ENCODE measurements at regions not wholly inside any gene's neighbourhood (a gene's known extent, or its start where the extent isn't known, plus 50 kb on each side); places are given as distances from the start of the nearest gene placed in this dataset.

GRCh38 chr2:16283071-16283850, 342.9 kb downstream of the MYCN start:
- H3K4me3 ChIP-seq (ENCODE audit: low read depth, low read length) = no peak overlapping the region
- TF ChIP-seq, protein P1, sequence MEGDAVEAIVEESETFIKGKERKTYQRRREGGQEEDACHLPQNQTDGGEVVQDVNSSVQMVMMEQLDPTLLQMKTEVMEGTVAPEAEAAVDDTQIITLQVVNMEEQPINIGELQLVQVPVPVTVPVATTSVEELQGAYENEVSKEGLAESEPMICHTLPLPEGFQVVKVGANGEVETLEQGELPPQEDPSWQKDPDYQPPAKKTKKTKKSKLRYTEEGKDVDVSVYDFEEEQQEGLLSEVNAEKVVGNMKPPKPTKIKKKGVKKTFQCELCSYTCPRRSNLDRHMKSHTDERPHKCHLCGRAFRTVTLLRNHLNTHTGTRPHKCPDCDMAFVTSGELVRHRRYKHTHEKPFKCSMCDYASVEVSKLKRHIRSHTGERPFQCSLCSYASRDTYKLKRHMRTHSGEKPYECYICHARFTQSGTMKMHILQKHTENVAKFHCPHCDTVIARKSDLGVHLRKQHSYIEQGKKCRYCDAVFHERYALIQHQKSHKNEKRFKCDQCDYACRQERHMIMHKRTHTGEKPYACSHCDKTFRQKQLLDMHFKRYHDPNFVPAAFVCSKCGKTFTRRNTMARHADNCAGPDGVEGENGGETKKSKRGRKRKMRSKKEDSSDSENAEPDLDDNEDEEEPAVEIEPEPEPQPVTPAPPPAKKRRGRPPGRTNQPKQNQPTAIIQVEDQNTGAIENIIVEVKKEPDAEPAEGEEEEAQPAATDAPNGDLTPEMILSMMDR (IDR thresholded peaks at IDR 0.05; ENCODE audit: low read depth, low read length) = no peak

DNA sequence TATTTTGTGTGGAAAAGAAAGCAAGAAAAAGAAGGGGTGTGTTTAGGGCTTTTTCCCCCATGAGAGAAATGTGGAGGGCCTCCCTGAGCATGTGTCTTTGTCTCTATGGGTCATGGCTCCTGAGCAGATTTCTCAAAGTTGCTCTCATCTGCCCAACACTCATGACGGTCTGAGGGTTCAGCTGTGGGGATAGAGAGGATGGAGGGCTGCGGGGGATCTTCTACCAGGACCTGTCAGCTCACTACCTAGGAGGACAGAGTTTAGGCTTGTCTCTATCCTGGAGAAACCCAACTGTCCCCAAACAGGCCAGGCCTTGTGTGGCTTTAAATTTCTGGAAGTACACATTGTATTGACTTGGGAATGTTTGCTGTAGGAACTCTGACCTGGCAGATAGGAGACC, 342.2 kb downstream of the MYCN start:
- no peak overlapping the region for H3K4me3 ChIP-seq (ENCODE audit: low read depth, low read length)
- TF ChIP-seq, protein P1 (IDR thresholded peaks at IDR 0.05; ENCODE audit: low read depth, low read length) = no peak

- TF ChIP-seq, protein P1 (IDR thresholded peaks at IDR 0.05; ENCODE audit: low read depth, low read length) = no peak
- no peak overlapping the region for H3K4me3 ChIP-seq (ENCODE audit: low read depth, low read length)
Observed at GRCh38 chr2:16281451-16282335, 341.3 kb downstream of the MYCN start.

GRCh38 chr2:16280081-16280480, 339.7 kb downstream of the MYCN start:
- TF ChIP-seq, protein P1 (IDR thresholded peaks at IDR 0.05; ENCODE audit: low read depth, low read length) = no peak
- H3K4me3 ChIP-seq (ENCODE audit: low read depth, low read length) = no peak overlapping the region

DNA sequence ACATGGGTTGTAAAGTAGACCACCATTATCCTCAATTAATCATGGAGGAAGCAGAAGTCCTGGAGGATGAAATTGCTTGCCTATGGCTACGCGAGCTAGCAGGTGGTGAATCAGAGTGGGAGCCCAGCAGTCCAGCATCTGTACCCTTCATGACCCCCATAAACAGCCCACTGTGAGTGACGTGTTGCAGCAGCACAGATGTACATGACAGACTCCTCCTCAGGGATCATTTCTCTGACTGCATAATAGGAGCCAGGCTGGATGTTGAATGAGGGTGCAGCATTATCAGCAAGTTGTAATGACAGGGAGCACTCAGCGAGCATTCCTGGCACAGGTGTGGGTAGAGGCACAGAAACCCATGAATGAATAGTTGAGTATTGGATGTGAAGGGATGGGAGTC, 339.3 kb downstream of the MYCN start:
- TF ChIP-seq, protein P1 (IDR thresholded peaks at IDR 0.05; ENCODE audit: low read depth, low read length) = no peak
- no peak overlapping the region for H3K4me3 ChIP-seq (ENCODE audit: low read depth, low read length)

DNA sequence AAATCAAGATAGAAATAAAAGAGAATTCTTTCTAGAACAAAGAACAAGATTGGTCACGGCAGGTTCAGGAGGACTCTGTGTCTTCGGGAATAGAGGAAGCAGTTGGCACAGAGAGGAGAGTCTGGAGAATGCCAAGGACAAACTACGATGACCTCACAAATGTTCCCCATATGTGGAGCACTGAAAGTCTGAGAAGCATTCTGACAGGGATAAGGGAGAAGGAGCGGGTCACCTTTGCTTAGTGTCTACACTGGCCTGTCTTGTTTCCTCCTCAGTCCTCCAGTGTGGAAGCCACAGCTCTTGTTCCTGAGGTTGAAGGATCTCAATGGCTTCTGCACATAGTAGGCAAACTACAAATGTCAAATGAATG, 338.8 kb downstream of the MYCN start:
- TF ChIP-seq, protein P1 (IDR thresholded peaks at IDR 0.05; ENCODE audit: low read depth, low read length) = no peak
- no peak overlapping the region for H3K4me3 ChIP-seq (ENCODE audit: low read depth, low read length)
